Gastrocnemius medialis (tissue), 4 donors: ENCODE measurements at regions not wholly inside any gene's neighbourhood (a gene's known extent, or its start where the extent isn't known, plus 50 kb on each side); places are given as distances from the start of the nearest gene placed in this dataset.

Experiments used
- ATAC-seq, 2 donors: fragments of 150-250 bp; one replicate each; pipeline ENCODE4 v1.9.1; 2016
- DNase-seq, 2 donors: peaks; one replicate each; pipeline ENCODE4 v3.0.0-alpha.2; 2019
- H3K27ac ChIP-seq, 4 donors: fragments of 200-600 bp; sonication (generic); 1 replicate in 1 of 4; 2 replicates in 3 of 4; pipeline ENCODE4 v1.5.1; 2016 to 2018; ENCODE audit warnings: mild to moderate bottlenecking in 2 of 4, moderate library complexity in 1 of 4
- H3K27me3 ChIP-seq, 3 donors: fragments of 200-600 bp; sonication (generic) in 2 of 3; 1 replicate in 1 of 3; 2 replicates in 2 of 3; pipeline versions ENCODE4 v1.5.1 to v1.6.0; 2016 to 2019; ENCODE audit warnings: mild to moderate bottlenecking in 1 of 3, moderate library complexity in 1 of 3
- H3K36me3 ChIP-seq, 2 donors: fragments of 200-600 bp; sonication (generic) in 1 of 2; one replicate each; pipeline ENCODE4 v1.5.1; 2017 to 2018
- H3K4me1 ChIP-seq, 2 donors: fragments of 200-600 bp; sonication (generic) in 1 of 2; one replicate each; pipeline ENCODE4 v1.5.1; 2016 to 2017; ENCODE audit warnings: mild to moderate bottlenecking in 2 of 2
- H3K4me3 ChIP-seq, 4 donors: fragments of 200-600 bp; sonication (generic) in 3 of 4; 1 replicate in 1 of 4; 2 replicates in 3 of 4; pipeline ENCODE4 v1.5.1; 2016 to 2019; ENCODE audit warnings: mild to moderate bottlenecking in 2 of 4
- H3K9me3 ChIP-seq, 3 donors: fragments of 200-600 bp; sonication (generic) in 2 of 3; 1 replicate in 1 of 3; 2 replicates in 2 of 3; pipeline ENCODE4 v1.5.1; 2016 to 2019
- CTCF ChIP-seq, 5 experiments: fragments of 450-650 bp in 3 of 5; fragments of 200-600 bp in 2 of 5; sonication (generic) in 2 of 5; IDR thresholded peaks in 4 of 5; conservative IDR thresholded peaks in 1 of 5; 1 replicate in 4 of 5; 2 replicates in 1 of 5; pipeline ENCODE4 v1.5.1; 2016 to 2019; ENCODE audit warnings: antibody characterized with exemption in 5 of 5, mild to moderate bottlenecking in 3 of 5, moderate library complexity in 3 of 5
- POLR2A ChIP-seq, 2 donors: fragments of 450-650 bp; IDR thresholded peaks; one replicate each; pipeline ENCODE4 v1.6.1; 2017; ENCODE audit warnings: antibody characterized with exemption in 2 of 2, mild to moderate bottlenecking in 2 of 2, moderate library complexity in 2 of 2
- in situ Hi-C, 4 donors: fragments of 200-750 bp; cut with MboI; loops; one replicate each; pipeline versions ENCODE4 v1.15.0 to v1.8.0; 2017; ENCODE audit warnings: low sequenced_read_pairs in 4 of 4
- intact Hi-C: fragments of 100-400 bp; cut with DNase I; formaldehyde crosslinking; loops from one replicate; pipeline ENCODE4 v1.15.1; 2023; ENCODE audit warnings: low total_unique reads

GRCh38 chr5:116825486-116825885 is 250.9 kb upstream of the SEMA6A start:
- H3K27me3 ChIP-seq, result no peaks in the 10 kb centered on the region
- TF ChIP-seq POLR2A (IDR thresholded peaks at IDR 0.05) (no peak), CTCF (IDR thresholded peaks at IDR 0.05 in 4 of 5, conservative IDR thresholded peaks at IDR 0.05 in 1 of 5) (no peak)
- no peak overlapping the region for H3K4me3 ChIP-seq
- intact Hi-C loops (no loop called here), in situ Hi-C loops (no loop called here)
- H3K36me3 ChIP-seq, result no peaks in the 10 kb centered on the region
- no peak overlapping the region for H3K27ac ChIP-seq
- ATAC-seq (no peak), DNase-seq (no peak)
- H3K4me1 ChIP-seq, result no peaks in the 10 kb centered on the region
- no peaks in the 10 kb centered on the region for H3K9me3 ChIP-seq

- DNase-seq, result no peak
- intact Hi-C loops (no loop called here), in situ Hi-C loops (no loop called here)
- no peak for TF ChIP-seq CTCF (IDR thresholded peaks at IDR 0.05 in 4 of 5, conservative IDR thresholded peaks at IDR 0.05 in 1 of 5)
- no peak overlapping the region for H3K27ac ChIP-seq
- no peak overlapping the region for H3K4me3 ChIP-seq
- no peaks in the 10 kb centered on the region for H3K36me3 ChIP-seq
- no peaks in the 10 kb centered on the region for H3K27me3 ChIP-seq
- H3K9me3 ChIP-seq, result no peaks in the 10 kb centered on the region
- no peak for ATAC-seq
- H3K4me1 ChIP-seq, result no peaks in the 10 kb centered on the region
Observed at GRCh38 chr5:116824751-116825438, 250.3 kb upstream of the SEMA6A start.

- no peaks in the 10 kb centered on the region for H3K27me3 ChIP-seq
- no peaks in the 10 kb centered on the region for H3K4me1 ChIP-seq
- ATAC-seq (no peak), DNase-seq (no peak)
- TF ChIP-seq POLR2A (IDR thresholded peaks at IDR 0.05) (no peak), CTCF (IDR thresholded peaks at IDR 0.05 in 4 of 5, conservative IDR thresholded peaks at IDR 0.05 in 1 of 5) (no peak)
- no peak overlapping the region for H3K27ac ChIP-seq
- intact Hi-C loops (no loop called here), in situ Hi-C loops (no loop called here)
- no peaks in the 10 kb centered on the region for H3K9me3 ChIP-seq
- no peaks in the 10 kb centered on the region for H3K36me3 ChIP-seq
- H3K4me3 ChIP-seq, result no peak overlapping the region
Observed at GRCh38 chr5:116814626-116815385, 240.2 kb upstream of the SEMA6A start.

GRCh38 chr5:116813906-116814305 is 239.3 kb upstream of the SEMA6A start:
- no peaks in the 10 kb centered on the region for H3K9me3 ChIP-seq
- no peak for ATAC-seq

More at GRCh38 chr5:116813906-116814305, 239.3 kb upstream of the SEMA6A start:
- TF ChIP-seq POLR2A (IDR thresholded peaks at IDR 0.05) (no peak), CTCF (IDR thresholded peaks at IDR 0.05 in 4 of 5, conservative IDR thresholded peaks at IDR 0.05 in 1 of 5) (no peak)
- no peaks in the 10 kb centered on the region for H3K36me3 ChIP-seq
- no peak overlapping the region for H3K27ac ChIP-seq
- no peak overlapping the region for H3K4me3 ChIP-seq
- H3K4me1 ChIP-seq, result no peaks in the 10 kb centered on the region
- no peaks in the 10 kb centered on the region for H3K27me3 ChIP-seq
- DNase-seq, result no peak
- intact Hi-C loops, result no loop called here
- in situ Hi-C loops, result no loop called here
